MM.1S (cell line): ENCODE measurements at regions not wholly inside any gene's neighbourhood (a gene's known extent, or its start where the extent isn't known, plus 50 kb on each side); places are given as distances from the start of the nearest gene placed in this dataset.
"Not testable (repeated sequence)": the region's sequence is repeated elsewhere in the genome, so short reads cannot be mapped to it uniquely, and the experiment has no call there.

Source experiments
- CTCF ChIP-seq: fragments of 300-600 bp; sonication (generic); IDR thresholded peaks from 2 replicates; pipeline ENCODE4 v1.5.1; 2016; ENCODE audit warnings: antibody characterized with exemption, low read length, mixed read lengths
- EZH2phosphoT487 ChIP-seq: fragments of 300-600 bp; sonication (generic); IDR thresholded peaks from 2 replicates; pipeline ENCODE4 v1.6.1; 2018; ENCODE audit warnings: antibody characterized with exemption, low read length

GRCh38 chr16:29143739-29144668 lies 159.2 kb downstream of the LAT start:
- TF ChIP-seq CTCF, EZH2phosphoT487: not testable (repeated sequence)
